IgD-negative memory B cell (primary cell): ENCODE measurements at regions not wholly inside any gene's neighbourhood (a gene's known extent, or its start where the extent isn't known, plus 50 kb on each side); places are given as distances from the start of the nearest gene placed in this dataset.
"Not testable (repeated sequence)": the region's sequence is repeated elsewhere in the genome, so short reads cannot be mapped to it uniquely, and the experiment has no call there.

ENCODE experiments used
- H3K27ac Mint-ChIP-seq, 3 donors: one replicate each; pipeline ENCODE4 v1.8.0; 2020 to 2022; ENCODE audit warnings: mild to moderate bottlenecking in 3 of 3, mixed read lengths in 3 of 3, moderate library complexity in 1 of 3
- H3K27me3 Mint-ChIP-seq: one replicate; pipeline ENCODE4 v1.8.0; 2021; ENCODE audit warnings: mixed read lengths
- H3K36me3 Mint-ChIP-seq: one replicate; pipeline ENCODE4 v1.8.0; 2020; ENCODE audit warnings: mild to moderate bottlenecking, mixed read lengths
- H3K4me1 Mint-ChIP-seq, 3 donors: one replicate each; pipeline ENCODE4 v1.8.0; 2020 to 2022; ENCODE audit warnings: mixed read lengths in 3 of 3, mild to moderate bottlenecking in 1 of 3
- H3K4me3 Mint-ChIP-seq, 4 donors: one replicate each; pipeline ENCODE4 v1.8.0; 2020 to 2022; ENCODE audit warnings: mild to moderate bottlenecking in 4 of 4, mixed read lengths in 4 of 4, moderate library complexity in 3 of 4
- H3K9me3 Mint-ChIP-seq, 3 donors: one replicate each; pipeline ENCODE4 v1.8.0; 2020 to 2021; ENCODE audit warnings: mixed read lengths in 3 of 3, mild to moderate bottlenecking in 1 of 3

DNA sequence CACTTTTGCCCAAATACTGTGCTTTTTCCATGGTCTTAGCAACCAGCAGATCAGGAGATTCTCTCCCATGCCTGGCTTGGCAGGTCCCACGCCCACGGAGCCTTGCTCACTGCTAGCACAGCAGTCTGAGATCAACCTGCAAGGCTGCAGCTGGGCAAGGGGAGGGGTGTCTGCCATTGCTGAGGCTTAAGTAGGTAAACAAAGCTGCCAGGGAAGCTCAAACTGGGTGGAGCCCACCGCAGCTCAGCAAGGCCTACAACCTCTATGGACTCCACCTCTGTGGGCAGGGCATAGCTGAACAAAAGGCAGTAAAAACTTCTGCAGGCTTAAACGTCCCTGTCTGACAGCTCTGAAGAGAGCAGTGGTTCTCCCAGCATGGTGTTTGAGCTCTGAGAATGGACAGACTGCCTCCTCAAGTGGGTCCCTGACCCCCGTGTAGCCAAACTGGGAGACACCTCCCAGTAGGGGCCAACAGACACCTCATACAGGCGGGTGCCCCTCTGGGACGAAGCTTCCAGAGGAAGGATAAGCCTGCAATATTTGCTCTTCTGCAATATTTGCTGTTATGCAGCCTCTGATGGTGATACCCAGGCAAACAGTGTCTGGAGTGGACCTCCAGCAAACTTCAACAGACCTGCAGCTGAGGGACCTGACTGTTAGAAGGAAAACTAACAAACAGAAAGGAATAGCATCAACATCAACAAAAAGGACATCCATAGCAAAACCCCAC, 132.8 kb upstream of the STARD13 start:
- not testable (repeated sequence) for H3K4me1 Mint-ChIP-seq, H3K36me3 Mint-ChIP-seq, H3K9me3 Mint-ChIP-seq, H3K27ac Mint-ChIP-seq, H3K4me3 Mint-ChIP-seq, H3K27me3 Mint-ChIP-seq

DNA sequence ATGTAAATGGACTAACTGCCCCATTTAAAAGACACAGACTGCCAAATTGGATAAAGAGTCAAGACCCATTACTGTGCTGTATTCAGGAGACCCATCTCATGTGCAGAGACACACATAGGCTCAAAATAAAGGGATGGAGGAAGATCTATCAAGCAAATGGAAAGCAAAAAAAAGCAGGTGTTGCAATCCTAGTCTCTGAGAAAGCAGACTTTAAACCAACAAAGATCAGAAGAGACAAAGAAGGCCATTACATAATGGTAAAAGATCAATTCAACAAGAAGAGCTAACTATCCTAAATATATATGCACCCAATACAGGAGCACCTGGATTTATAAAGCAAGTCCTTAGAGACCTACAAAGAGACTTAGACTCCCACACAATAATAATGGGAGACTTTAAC, 134.6 kb upstream of the STARD13 start:
- H3K27ac Mint-ChIP-seq, H3K9me3 Mint-ChIP-seq, H3K4me3 Mint-ChIP-seq, H3K4me1 Mint-ChIP-seq, H3K27me3 Mint-ChIP-seq, H3K36me3 Mint-ChIP-seq: not testable (repeated sequence)

DNA sequence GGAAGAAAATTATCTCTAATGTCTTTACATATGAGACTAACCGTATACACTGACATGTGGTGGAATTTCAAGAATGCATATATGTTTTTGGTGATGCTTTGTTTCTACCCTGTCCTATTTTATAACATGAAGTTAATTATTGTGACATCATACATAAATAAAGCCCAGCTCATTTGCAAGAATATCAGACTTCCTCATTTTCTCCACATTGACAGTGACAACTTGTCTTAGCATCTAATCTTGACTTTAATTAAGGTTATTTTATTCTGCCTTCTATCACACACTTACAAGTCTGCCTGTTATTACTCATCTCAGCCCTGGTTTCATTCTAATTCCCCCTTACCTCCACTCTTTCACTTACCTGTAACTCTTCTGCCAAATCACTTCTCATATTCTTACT, 140.6 kb upstream of the STARD13 start:
- Mint-ChIP-seq H3K4me3 (no peak overlapping the region), H3K9me3 (peaks cover 0 to 3% (median 2%) of the 10 kb centered on the region in 3 donors), H3K27ac (no peak overlapping the region), H3K36me3 (no peaks in the 10 kb centered on the region), H3K4me1 (peaks cover 0 to 6% (median 0%) of the 10 kb centered on the region in 3 donors), H3K27me3 (peaks cover 2% of the 10 kb centered on the region)

DNA sequence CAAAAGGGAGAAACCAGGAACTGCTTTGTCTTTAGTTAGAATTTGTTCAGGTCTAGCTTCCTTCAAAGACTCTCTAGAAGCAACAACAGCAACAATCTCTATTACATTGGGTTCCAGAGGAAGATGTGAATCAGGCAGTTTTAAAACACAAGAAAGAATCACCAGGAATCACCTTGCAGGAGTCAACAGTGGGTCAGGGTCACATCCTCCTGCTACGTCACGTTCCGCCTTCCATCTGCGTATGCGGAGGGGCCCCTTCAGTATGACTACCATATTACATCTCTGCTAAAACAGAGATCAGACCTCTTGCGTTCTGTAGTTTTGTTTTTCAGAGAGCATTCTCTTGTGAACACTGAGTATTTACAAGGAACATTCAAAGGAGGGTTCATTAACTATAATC, 147.8 kb upstream of the STARD13 start:
- Mint-ChIP-seq H3K4me1 (no peaks in the 10 kb centered on the region), H3K27me3 (peaks cover 1% of the 10 kb centered on the region), H3K4me3 (no peak overlapping the region), H3K9me3 (peaks cover 0 to 3% (median 2%) of the 10 kb centered on the region in 3 donors), H3K36me3 (no peaks in the 10 kb centered on the region), H3K27ac (no peak overlapping the region)

DNA sequence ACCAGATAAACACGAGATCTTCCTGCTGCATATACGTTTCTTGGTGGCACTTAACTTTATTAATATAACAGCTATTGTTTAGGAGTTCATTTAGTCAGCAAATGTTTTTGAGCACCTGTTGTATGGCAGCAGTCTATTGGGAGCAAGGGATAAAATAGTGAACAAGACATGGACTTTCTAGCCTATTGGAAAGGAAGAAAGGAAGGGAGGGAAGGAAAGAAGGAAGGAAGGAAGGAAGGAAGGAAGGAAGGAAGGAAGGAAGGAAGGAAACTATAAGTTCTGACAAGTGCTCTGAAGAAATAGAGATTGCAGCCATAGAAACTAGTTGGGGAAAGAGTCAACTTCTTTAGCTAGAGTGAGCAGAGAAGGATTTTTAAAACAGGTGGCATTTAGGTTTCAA, 149.1 kb upstream of the STARD13 start:
- Mint-ChIP-seq H3K9me3 (no peaks in the 10 kb centered on the region), H3K4me1 (no peaks in the 10 kb centered on the region), H3K36me3 (no peaks in the 10 kb centered on the region), H3K4me3 (no peak overlapping the region), H3K27ac (no peak overlapping the region), H3K27me3 (peaks cover 1% of the 10 kb centered on the region)

DNA sequence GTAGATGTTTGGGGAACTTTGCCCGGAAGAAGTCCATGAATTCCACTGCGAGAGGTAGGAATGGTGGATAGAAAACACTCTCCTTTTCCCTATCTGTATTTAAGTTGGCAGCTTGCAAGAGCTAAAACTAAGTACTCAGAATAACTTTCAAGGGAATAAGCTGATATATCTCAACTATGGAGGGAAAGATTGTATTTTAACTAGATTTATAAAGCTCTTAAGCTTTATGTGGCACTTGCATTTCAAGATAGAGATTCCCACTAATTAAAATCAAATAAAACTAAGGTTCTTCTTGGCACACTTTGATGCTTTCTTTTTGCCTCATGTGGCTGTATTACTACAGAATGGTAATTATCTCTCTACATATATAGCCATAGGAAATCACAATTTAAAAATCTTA, 149.7 kb upstream of the STARD13 start:
- no peak overlapping the region for H3K4me3 Mint-ChIP-seq
- H3K4me1 Mint-ChIP-seq = no peaks in the 10 kb centered on the region
- H3K27me3 Mint-ChIP-seq = peaks cover 1% of the 10 kb centered on the region
- no peaks in the 10 kb centered on the region for H3K36me3 Mint-ChIP-seq
- H3K9me3 Mint-ChIP-seq = no peaks in the 10 kb centered on the region
- H3K27ac Mint-ChIP-seq = no peak overlapping the region

DNA sequence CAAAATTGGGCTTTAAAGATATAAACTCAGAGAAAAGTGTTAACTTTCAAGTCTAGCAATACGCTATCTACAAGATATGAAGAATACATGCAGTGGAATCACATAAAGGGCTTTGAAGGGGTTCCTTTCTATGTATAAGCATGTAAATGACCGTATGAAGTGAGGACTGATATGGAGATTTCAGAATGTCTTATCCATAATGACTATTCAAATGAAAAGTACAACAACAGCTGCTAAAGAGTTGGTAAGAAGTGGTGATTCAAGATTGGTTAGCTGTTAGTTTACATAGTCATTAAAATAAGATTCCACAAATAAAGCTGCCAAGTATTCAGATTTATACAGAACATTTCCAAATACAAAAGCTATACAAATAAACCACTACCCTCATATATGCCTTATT, 153.4 kb upstream of the STARD13 start:
- Mint-ChIP-seq H3K9me3 (no peaks in the 10 kb centered on the region), H3K27ac (no peak overlapping the region), H3K36me3 (no peaks in the 10 kb centered on the region), H3K4me1 (no peaks in the 10 kb centered on the region), H3K27me3 (peaks cover 4% of the 10 kb centered on the region), H3K4me3 (no peak overlapping the region)

DNA sequence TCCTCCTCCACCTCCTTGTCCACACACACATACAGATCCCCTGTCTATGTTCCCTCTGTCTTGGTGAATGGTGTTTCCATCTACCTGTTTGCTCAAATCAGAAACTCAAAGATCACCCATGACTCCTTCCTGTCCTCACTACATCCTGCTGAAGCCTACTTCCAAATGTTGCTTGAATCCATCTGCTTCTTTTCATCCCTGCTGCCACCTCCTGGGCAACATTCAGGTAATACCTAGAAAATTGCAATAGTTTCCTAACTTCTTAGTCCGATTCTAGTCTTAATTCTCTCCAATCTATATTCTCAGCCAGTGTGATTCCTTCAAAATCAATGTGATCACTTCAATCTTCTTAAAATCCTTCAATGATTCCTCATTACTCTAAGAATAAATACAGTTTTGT, 155.5 kb upstream of the STARD13 start:
- Mint-ChIP-seq H3K9me3 (no peaks in the 10 kb centered on the region), H3K36me3 (no peaks in the 10 kb centered on the region), H3K27me3 (peaks cover 3% of the 10 kb centered on the region), H3K4me1 (no peaks in the 10 kb centered on the region), H3K27ac (no peak overlapping the region), H3K4me3 (no peak overlapping the region)

DNA sequence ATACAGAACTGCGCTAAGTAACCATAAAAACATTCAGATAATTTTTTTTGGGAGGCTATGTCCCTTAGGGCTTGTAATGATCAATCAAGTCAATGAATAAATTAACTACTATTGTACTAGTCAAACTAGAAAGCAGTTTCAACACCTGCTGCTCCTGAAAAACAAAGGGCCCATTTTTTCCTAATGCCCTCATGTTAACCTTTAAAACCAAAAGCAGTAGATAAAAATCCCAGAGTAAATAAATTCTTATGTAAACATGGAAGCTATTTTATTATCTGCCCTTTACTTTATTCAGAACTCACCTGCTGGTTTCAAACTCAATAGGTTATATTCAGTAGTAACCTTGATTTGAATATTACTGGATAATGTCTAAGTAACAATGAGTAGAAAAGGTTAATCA, 159.5 kb upstream of the STARD13 start:
- Mint-ChIP-seq H3K36me3 (no peaks in the 10 kb centered on the region), H3K4me1 (no peaks in the 10 kb centered on the region), H3K27me3 (peaks cover 3% of the 10 kb centered on the region), H3K9me3 (no peaks in the 10 kb centered on the region), H3K27ac (no peak overlapping the region), H3K4me3 (no peak overlapping the region)

DNA sequence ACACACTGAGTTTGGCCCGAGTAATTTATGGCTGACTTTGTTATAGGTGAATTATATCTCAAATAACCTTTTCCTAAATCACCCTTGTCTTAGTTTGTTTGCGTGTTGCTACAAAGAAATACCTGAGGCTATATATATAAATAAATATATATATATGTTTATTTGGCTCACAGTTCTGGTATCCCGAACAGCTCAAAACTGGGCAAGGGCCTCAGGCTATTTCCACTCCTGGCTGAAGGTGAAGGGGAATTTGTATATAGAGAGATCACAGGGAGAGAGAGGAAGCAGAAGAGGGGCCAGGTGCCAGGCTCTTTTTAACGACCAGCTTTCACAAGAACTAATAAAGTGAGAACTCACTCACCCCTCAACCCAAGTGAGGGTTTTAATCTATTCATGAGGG, 159.9 kb upstream of the STARD13 start:
- Mint-ChIP-seq H3K36me3 (no peaks in the 10 kb centered on the region), H3K4me3 (no peak overlapping the region), H3K27ac (no peak overlapping the region), H3K4me1 (no peaks in the 10 kb centered on the region), H3K27me3 (peaks cover 3% of the 10 kb centered on the region), H3K9me3 (no peaks in the 10 kb centered on the region)

DNA sequence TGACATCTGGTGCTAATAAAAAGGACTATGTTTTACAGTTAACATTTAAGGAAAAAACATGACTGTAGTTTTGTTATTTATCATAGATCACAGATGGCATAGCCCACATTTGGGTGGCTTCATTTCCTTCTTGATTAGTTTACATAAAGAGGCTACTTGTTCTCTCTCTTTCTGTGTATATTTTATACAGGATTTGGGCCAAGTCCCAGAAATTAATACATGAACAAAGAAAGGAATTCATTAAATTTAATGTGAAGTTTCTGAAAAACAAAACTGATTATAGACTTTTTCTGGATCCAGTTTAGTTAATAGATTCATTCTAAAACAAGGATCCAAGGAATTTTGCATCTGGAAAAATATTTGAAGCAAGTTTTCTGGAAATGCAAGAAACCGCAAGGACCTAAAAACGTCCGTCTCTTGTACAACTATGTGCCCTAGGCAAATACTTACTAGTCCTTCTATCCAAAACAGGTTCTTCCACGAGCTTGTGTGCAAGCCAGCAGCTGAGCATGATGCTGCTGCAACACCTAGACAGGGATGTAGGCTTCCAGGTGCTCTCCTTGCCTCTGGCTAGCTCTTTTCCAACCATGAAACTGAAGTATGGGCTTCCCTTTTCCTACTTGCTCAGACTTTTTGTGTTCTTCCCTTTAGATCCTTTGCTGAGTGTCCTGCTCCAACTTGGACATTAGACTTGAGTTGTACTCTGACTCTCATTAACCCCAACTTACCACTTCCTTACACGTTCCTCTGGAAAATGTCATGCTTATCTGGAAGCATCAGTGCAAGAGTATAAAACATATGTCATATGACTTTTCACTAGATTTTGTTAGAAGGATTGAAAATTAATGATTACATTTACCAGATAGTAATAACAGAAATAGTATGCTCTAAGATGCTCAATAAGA, 161.5 kb upstream of the STARD13 start:
- Mint-ChIP-seq H3K27me3 (peaks cover 2% of the 10 kb centered on the region), H3K36me3 (no peaks in the 10 kb centered on the region), H3K4me3 (no peak overlapping the region), H3K9me3 (no peaks in the 10 kb centered on the region), H3K27ac (no peak overlapping the region), H3K4me1 (no peaks in the 10 kb centered on the region)

DNA sequence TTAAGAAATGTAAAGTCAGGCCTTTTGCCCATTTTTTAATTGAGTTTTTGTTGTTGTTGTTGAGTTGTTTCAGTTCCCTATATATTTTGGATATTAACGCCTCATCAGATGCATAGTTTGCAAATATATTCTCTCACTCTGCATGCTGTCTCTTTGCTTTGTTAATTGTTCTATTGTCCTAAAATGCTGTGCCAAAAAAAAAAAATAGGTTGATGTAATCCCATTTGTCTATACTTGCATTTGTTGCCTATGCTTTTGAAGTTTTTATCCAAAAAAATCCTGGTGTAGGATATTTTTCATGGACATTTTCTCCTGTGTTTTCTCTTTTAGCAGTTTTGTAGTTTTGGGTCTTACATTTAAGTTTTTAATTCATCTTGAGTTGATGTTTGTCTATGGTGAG, 163.3 kb upstream of the STARD13 start:
- Mint-ChIP-seq H3K4me1 (no peaks in the 10 kb centered on the region), H3K36me3 (no peaks in the 10 kb centered on the region), H3K27ac (no peak overlapping the region), H3K27me3 (peaks cover 2% of the 10 kb centered on the region), H3K9me3 (no peaks in the 10 kb centered on the region), H3K4me3 (no peak overlapping the region)

DNA sequence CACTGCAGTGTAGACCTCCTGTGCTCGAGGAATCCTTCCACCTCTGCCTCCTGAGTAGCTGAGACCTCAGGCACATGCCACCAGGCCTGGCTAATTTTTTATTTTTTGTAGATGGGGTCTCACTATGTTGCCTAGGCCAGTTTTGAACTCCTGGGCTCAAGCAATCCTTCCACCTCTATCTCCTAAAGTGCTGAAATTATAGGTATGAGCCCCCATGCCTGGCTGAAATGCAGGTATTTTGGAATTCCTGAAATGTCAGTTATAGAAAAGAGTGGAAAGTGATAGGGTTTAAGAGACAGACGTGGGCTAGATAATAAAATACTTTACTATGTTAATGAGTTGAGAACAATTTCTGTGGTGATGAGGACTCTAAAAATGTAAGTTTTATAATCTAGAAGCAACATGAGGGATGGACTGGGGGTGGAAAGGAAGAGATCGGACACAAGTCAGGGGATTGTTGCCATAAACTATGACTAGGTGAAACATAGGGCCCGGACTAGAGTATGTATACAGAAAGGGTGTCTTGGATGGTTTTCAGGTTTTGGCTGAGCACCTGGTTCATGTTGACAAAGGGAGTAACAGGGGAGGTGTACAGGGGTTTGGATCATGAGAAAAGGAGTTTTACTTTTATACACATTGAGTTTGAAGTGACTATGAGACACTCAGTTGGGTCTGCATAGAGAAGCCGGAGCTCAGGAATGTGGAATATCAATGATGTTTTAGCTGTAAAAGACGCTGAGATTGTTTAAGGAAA, 165.6 kb upstream of the STARD13 start:
- no peak overlapping the region for H3K27ac Mint-ChIP-seq
- no peaks in the 10 kb centered on the region for H3K36me3 Mint-ChIP-seq
- H3K4me3 Mint-ChIP-seq = no peak overlapping the region
- H3K27me3 Mint-ChIP-seq = peaks cover 2% of the 10 kb centered on the region
- no peaks in the 10 kb centered on the region for H3K4me1 Mint-ChIP-seq
- no peaks in the 10 kb centered on the region for H3K9me3 Mint-ChIP-seq

DNA sequence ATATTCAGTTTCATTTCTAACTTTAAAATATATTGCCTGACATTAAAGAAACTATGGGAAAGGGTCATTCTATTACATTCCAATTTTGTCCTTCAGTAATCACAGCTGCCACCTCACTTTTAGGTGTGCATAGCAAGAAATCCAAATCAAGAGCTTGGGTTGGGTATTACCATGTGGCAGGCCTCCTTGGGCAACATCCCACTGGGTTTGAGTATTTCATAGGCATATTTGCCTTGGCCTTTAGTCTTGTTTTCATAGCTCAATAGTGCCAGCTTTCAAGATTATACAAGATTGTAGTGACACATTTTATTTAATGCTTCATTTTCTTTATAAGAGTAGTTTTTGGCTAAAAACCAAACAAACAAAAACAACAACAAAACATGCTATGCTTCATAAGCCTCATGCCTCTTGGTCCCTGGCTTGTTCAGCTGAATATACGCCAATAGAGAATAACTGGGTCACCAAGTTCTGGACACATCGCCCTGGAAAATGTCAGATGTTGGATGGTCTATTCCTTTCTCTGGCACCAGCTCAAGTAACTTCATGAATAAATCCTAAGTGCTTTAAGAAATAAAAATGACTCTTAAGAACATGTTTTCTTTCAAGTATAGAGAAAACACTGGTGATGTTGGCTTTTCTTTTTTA, 167.4 kb upstream of the STARD13 start:
- Mint-ChIP-seq H3K36me3 (no peaks in the 10 kb centered on the region), H3K4me3 (no peak overlapping the region), H3K4me1 (no peaks in the 10 kb centered on the region), H3K27ac (no peak overlapping the region), H3K9me3 (no peaks in the 10 kb centered on the region), H3K27me3 (peaks cover 2% of the 10 kb centered on the region)

DNA sequence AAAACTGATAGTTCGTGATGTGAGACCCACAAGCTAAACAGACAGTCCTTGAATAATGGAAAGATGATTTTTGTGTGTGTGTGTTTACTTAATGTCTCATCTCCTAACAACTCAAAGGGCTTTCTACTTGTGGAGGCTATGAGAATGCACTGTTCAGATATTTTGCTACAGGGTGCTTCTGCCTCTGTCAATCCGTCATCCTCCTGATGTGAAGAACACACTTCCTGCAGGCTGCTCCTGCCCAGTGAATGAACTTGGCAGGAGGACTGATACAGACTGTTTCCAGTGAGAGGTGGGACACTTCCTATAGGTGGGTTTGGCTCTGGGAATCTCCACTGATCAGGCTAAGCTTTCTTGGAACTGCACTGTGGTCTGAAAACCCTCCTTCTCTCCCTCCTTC, 168.4 kb upstream of the STARD13 start:
- H3K36me3 Mint-ChIP-seq = no peaks in the 10 kb centered on the region
- no peak overlapping the region for H3K27ac Mint-ChIP-seq
- peaks cover 2% of the 10 kb centered on the region for H3K27me3 Mint-ChIP-seq
- no peaks in the 10 kb centered on the region for H3K9me3 Mint-ChIP-seq
- no peaks in the 10 kb centered on the region for H3K4me1 Mint-ChIP-seq
- H3K4me3 Mint-ChIP-seq = no peak overlapping the region
